ENCODE measurements at regions not wholly inside any gene's neighbourhood (a gene's known extent, or its start where the extent isn't known, plus 50 kb on each side); places are given as distances from the start of the nearest gene placed in this dataset.

DNA sequence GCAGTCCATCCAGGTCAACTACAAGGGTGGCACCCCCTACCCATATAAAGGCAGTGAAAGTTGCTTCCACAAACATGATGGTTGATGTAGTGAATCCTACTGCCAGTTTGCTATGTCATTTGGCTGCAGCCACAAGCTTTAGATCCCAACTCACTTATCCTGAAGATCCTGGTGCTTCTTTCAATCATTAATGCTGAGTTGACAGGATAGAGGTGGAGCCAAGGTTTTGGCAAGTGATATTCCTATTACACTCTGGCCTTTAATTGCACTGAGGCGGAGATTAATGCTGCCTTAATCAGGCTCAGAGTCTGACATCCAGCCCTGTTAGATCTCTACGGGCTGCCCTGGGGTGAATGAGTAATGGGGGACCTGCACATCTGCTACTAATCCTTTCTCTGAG, 542.4 kb upstream of the ARX start (continued):
- TF ChIP-seq, protein P1, sequence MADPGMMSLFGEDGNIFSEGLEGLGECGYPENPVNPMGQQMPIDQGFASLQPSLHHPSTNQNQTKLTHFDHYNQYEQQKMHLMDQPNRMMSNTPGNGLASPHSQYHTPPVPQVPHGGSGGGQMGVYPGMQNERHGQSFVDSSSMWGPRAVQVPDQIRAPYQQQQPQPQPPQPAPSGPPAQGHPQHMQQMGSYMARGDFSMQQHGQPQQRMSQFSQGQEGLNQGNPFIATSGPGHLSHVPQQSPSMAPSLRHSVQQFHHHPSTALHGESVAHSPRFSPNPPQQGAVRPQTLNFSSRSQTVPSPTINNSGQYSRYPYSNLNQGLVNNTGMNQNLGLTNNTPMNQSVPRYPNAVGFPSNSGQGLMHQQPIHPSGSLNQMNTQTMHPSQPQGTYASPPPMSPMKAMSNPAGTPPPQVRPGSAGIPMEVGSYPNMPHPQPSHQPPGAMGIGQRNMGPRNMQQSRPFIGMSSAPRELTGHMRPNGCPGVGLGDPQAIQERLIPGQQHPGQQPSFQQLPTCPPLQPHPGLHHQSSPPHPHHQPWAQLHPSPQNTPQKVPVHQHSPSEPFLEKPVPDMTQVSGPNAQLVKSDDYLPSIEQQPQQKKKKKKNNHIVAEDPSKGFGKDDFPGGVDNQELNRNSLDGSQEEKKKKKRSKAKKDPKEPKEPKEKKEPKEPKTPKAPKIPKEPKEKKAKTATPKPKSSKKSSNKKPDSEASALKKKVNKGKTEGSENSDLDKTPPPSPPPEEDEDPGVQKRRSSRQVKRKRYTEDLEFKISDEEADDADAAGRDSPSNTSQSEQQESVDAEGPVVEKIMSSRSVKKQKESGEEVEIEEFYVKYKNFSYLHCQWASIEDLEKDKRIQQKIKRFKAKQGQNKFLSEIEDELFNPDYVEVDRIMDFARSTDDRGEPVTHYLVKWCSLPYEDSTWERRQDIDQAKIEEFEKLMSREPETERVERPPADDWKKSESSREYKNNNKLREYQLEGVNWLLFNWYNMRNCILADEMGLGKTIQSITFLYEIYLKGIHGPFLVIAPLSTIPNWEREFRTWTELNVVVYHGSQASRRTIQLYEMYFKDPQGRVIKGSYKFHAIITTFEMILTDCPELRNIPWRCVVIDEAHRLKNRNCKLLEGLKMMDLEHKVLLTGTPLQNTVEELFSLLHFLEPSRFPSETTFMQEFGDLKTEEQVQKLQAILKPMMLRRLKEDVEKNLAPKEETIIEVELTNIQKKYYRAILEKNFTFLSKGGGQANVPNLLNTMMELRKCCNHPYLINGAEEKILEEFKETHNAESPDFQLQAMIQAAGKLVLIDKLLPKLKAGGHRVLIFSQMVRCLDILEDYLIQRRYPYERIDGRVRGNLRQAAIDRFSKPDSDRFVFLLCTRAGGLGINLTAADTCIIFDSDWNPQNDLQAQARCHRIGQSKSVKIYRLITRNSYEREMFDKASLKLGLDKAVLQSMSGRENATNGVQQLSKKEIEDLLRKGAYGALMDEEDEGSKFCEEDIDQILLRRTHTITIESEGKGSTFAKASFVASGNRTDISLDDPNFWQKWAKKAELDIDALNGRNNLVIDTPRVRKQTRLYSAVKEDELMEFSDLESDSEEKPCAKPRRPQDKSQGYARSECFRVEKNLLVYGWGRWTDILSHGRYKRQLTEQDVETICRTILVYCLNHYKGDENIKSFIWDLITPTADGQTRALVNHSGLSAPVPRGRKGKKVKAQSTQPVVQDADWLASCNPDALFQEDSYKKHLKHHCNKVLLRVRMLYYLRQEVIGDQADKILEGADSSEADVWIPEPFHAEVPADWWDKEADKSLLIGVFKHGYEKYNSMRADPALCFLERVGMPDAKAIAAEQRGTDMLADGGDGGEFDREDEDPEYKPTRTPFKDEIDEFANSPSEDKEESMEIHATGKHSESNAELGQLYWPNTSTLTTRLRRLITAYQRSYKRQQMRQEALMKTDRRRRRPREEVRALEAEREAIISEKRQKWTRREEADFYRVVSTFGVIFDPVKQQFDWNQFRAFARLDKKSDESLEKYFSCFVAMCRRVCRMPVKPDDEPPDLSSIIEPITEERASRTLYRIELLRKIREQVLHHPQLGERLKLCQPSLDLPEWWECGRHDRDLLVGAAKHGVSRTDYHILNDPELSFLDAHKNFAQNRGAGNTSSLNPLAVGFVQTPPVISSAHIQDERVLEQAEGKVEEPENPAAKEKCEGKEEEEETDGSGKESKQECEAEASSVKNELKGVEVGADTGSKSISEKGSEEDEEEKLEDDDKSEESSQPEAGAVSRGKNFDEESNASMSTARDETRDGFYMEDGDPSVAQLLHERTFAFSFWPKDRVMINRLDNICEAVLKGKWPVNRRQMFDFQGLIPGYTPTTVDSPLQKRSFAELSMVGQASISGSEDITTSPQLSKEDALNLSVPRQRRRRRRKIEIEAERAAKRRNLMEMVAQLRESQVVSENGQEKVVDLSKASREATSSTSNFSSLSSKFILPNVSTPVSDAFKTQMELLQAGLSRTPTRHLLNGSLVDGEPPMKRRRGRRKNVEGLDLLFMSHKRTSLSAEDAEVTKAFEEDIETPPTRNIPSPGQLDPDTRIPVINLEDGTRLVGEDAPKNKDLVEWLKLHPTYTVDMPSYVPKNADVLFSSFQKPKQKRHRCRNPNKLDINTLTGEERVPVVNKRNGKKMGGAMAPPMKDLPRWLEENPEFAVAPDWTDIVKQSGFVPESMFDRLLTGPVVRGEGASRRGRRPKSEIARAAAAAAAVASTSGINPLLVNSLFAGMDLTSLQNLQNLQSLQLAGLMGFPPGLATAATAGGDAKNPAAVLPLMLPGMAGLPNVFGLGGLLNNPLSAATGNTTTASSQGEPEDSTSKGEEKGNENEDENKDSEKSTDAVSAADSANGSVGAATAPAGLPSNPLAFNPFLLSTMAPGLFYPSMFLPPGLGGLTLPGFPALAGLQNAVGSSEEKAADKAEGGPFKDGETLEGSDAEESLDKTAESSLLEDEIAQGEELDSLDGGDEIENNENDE (IDR thresholded peaks at IDR 0.05; ENCODE audit: insufficient replicate concordance, low read length) = no peak
- no peak for TF ChIP-seq MAFK (IDR thresholded peaks at IDR 0.05; ENCODE audit: low read depth, low read length)
- TF ChIP-seq, protein P2, sequence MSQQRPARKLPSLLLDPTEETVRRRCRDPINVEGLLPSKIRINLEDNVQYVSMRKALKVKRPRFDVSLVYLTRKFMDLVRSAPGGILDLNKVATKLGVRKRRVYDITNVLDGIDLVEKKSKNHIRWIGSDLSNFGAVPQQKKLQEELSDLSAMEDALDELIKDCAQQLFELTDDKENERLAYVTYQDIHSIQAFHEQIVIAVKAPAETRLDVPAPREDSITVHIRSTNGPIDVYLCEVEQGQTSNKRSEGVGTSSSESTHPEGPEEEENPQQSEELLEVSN (IDR thresholded peaks at IDR 0.05) = no peak
- no peak for TF ChIP-seq KDM5A (IDR thresholded peaks at IDR 0.05; ENCODE audit: low read length)
- no peak for TF ChIP-seq CREB1 (IDR thresholded peaks at IDR 0.05)
- no peak for TF ChIP-seq TCF12 (IDR thresholded peaks at IDR 0.05; ENCODE audit: low read depth, low read length)
- TF ChIP-seq CTBP2 (IDR thresholded peaks at IDR 0.05; ENCODE audit: borderline replicate concordance, insufficient read depth, insufficient read length, low read length) = no peak
- TF ChIP-seq NRF1 (IDR thresholded peaks at IDR 0.05; ENCODE audit: low read depth, low read length) = no peak
- TF ChIP-seq SIX5 (IDR thresholded peaks at IDR 0.05; ENCODE audit: low read depth, low read length) = no peak
- TF ChIP-seq PHF8 (conservative IDR thresholded peaks at IDR 0.05; ENCODE audit: low read depth, low read length) = no peak
- no peak for TF ChIP-seq RBBP5 (IDR thresholded peaks at IDR 0.05; ENCODE audit: borderline replicate concordance, low read depth, low read length)
